ENCODE measurements at regions not wholly inside any gene's neighbourhood (a gene's known extent, or its start where the extent isn't known, plus 50 kb on each side); places are given as distances from the start of the nearest gene placed in this dataset.

- DNase-seq (ENCODE audit: low read depth) = no peak
- H3K4me3 ChIP-seq (replicated peaks; ENCODE audit: low read depth, low read length) = no peak overlapping the region
- TF ChIP-seq CTCF (IDR thresholded peaks at IDR 0.05; ENCODE audit: low read length, missing control alignments) = no peak
Measured at GRCh38 chr6:48889429-48889828, 573.6 kb downstream of the MMUT start.

- DNase-seq (ENCODE audit: low read depth) = peak; percentile 60
- no peak overlapping the region for H3K4me3 ChIP-seq (replicated peaks; ENCODE audit: low read depth, low read length)
- no peak for TF ChIP-seq CTCF (IDR thresholded peaks at IDR 0.05; ENCODE audit: low read length, missing control alignments)
Measured at GRCh38 chr6:48883116-48883515, 579.9 kb downstream of the MMUT start.

GRCh38 chr6:48881551-48881950 is 581.5 kb downstream of the MMUT start:
- DNase-seq (ENCODE audit: low read depth) = peak; percentile 37
- H3K4me3 ChIP-seq (replicated peaks; ENCODE audit: low read depth, low read length) = no peak overlapping the region
- no peak for TF ChIP-seq CTCF (IDR thresholded peaks at IDR 0.05; ENCODE audit: low read length, missing control alignments)

- no peak for TF ChIP-seq CTCF (IDR thresholded peaks at IDR 0.05; ENCODE audit: low read length, missing control alignments)
- DNase-seq (ENCODE audit: low read depth) = no peak
- H3K4me3 ChIP-seq (replicated peaks; ENCODE audit: low read depth, low read length) = no peak overlapping the region
Measured at GRCh38 chr6:48869595-48869994, 593.5 kb downstream of the MMUT start.

- TF ChIP-seq CTCF (IDR thresholded peaks at IDR 0.05; ENCODE audit: low read length, missing control alignments) = no peak
- no peak overlapping the region for H3K4me3 ChIP-seq (replicated peaks; ENCODE audit: low read depth, low read length)
- DNase-seq (ENCODE audit: low read depth) = no peak
Measured at GRCh38 chr6:48866682-48867081, 596.4 kb downstream of the MMUT start.

GRCh38 chr6:48860175-48860574 is 602.9 kb downstream of the MMUT start:
- H3K4me3 ChIP-seq (replicated peaks; ENCODE audit: low read depth, low read length) = no peak overlapping the region
- no peak for DNase-seq (ENCODE audit: low read depth)
- TF ChIP-seq CTCF (IDR thresholded peaks at IDR 0.05; ENCODE audit: low read length, missing control alignments) = no peak

- no peak for TF ChIP-seq CTCF (IDR thresholded peaks at IDR 0.05; ENCODE audit: low read length, missing control alignments)
- no peak for DNase-seq (ENCODE audit: low read depth)
- no peak overlapping the region for H3K4me3 ChIP-seq (replicated peaks; ENCODE audit: low read depth, low read length)
Measured at GRCh38 chr6:48859562-48860123, 603.4 kb downstream of the MMUT start.
